ENCODE measurements at regions not wholly inside any gene's neighbourhood (a gene's known extent, or its start where the extent isn't known, plus 50 kb on each side); places are given as distances from the start of the nearest gene placed in this dataset.

DNA sequence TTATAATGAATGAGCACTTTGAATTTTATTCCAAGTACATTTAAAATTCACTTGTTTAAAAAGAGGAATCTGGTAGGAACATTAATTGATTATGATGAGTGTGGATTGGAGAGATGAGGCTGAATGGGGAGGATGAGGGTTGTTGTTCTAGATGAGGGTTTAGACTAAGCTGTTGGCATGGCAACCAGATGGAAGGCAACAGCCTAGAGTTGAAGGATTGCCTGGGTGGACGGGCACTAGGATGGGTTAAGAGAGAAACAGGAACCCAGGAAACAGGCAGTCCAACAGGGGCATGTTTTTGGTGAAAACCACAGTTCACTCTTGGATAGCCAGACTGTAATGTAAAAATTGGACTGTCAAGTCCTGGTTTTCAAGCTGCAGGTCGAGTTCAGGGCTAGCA lies 125.5 kb downstream of the CHRM3 start:
- 60% methylated on average over 2 of the region's 2 CpGs for WGBS
- Histone ChIP-seq H3K9me3 (peaks cover 4% of the 10 kb centered on the region), H3K27me3 (no peaks in the 10 kb centered on the region), H3K4me1 (no peaks in the 10 kb centered on the region), H3K27ac (no peak overlapping the region), H3K4me3 (no peak overlapping the region), H3K36me3 (no peaks in the 10 kb centered on the region)
- TF ChIP-seq POLR2A (IDR thresholded peaks at IDR 0.05) (no peak), POLR2AphosphoS5 (IDR thresholded peaks at IDR 0.05) (no peak), EP300 (IDR thresholded peaks at IDR 0.05) (no peak)
- TF ChIP-seq, protein P1, sequence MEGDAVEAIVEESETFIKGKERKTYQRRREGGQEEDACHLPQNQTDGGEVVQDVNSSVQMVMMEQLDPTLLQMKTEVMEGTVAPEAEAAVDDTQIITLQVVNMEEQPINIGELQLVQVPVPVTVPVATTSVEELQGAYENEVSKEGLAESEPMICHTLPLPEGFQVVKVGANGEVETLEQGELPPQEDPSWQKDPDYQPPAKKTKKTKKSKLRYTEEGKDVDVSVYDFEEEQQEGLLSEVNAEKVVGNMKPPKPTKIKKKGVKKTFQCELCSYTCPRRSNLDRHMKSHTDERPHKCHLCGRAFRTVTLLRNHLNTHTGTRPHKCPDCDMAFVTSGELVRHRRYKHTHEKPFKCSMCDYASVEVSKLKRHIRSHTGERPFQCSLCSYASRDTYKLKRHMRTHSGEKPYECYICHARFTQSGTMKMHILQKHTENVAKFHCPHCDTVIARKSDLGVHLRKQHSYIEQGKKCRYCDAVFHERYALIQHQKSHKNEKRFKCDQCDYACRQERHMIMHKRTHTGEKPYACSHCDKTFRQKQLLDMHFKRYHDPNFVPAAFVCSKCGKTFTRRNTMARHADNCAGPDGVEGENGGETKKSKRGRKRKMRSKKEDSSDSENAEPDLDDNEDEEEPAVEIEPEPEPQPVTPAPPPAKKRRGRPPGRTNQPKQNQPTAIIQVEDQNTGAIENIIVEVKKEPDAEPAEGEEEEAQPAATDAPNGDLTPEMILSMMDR (IDR thresholded peaks at IDR 0.05): no peak
- DNase-seq (ENCODE audit: low spot score in 2 of 2): no peak

DNA sequence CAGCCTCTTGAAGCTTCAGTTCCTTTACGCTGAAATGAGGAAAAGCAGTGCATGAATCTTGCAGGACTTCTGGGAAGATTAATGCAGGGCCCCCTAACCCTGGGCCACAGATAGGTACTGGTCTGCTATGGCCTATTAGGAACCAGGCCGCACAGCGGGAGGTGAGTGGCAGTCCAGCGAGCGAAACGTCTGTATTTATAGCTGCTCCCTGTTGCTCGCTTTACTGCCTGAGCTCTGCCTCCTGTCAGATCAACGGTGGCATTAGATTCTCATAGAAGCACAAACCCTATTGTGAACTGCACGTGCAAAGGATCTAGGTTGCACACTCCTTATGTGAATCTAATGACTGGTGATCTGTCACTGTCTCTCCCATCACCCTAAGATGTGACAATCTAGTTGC lies 130.2 kb downstream of the CHRM3 start:
- TF ChIP-seq POLR2A (IDR thresholded peaks at IDR 0.05) (no peak), POLR2AphosphoS5 (IDR thresholded peaks at IDR 0.05) (no peak)
- no peaks in the 10 kb centered on the region for H3K36me3 ChIP-seq
- 81% methylated on average over 9 of the region's 9 CpGs for WGBS

DNA sequence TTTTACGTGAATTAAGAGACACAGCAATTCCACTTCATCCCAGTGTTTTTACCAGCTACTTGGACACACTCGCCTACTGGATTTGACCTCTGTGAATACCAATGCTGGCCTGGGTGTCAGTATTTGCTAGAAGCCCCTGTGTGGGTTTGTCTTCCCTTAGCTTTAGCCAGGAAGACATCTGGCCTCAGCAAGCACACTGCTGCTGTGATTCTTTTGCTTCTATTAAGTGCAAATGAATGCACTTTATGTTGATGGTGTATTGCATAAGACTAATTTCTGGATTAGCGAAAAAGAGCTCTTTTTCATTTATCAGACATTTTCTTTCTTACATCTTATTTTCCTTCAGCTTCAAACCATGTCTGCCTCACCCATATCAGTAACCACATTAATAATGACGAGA lies 140.0 kb downstream of the CHRM3 start:
- Histone ChIP-seq H3K27me3 (no peaks in the 10 kb centered on the region), H3K36me3 (no peaks in the 10 kb centered on the region), H3K4me1 (no peaks in the 10 kb centered on the region), H3K4me3 (no peak overlapping the region), H3K27ac (no peak overlapping the region), H3K9me3 (no peaks in the 10 kb centered on the region)
- WGBS: 85% methylated on average over 4 of the region's 4 CpGs
- DNase-seq (ENCODE audit: low spot score in 2 of 2): no peak
- TF ChIP-seq POLR2AphosphoS5 (IDR thresholded peaks at IDR 0.05): no peak
- TF ChIP-seq POLR2A (IDR thresholded peaks at IDR 0.05): no peak
- TF ChIP-seq, protein P1 (IDR thresholded peaks at IDR 0.05): no peak
- TF ChIP-seq EP300 (IDR thresholded peaks at IDR 0.05): no peak

More for the DNA sequence above, 130.2 kb downstream of the CHRM3 start:
- Histone ChIP-seq H3K4me1 (no peaks in the 10 kb centered on the region), H3K27me3 (no peaks in the 10 kb centered on the region), H3K27ac (no peak overlapping the region), H3K9me3 (no peaks in the 10 kb centered on the region), H3K4me3 (no peak overlapping the region)
- DNase-seq (ENCODE audit: low spot score in 2 of 2): no peak

- no peak for TF ChIP-seq POLR2AphosphoS5 (IDR thresholded peaks at IDR 0.05)
- no peak for TF ChIP-seq POLR2A (IDR thresholded peaks at IDR 0.05)
- TF ChIP-seq EP300 (IDR thresholded peaks at IDR 0.05): no peak
- TF ChIP-seq, protein P1 (IDR thresholded peaks at IDR 0.05): no peak
- Histone ChIP-seq H3K4me3 (no peak overlapping the region), H3K36me3 (no peaks in the 10 kb centered on the region), H3K27me3 (no peaks in the 10 kb centered on the region), H3K9me3 (no peaks in the 10 kb centered on the region), H3K4me1 (no peaks in the 10 kb centered on the region), H3K27ac (no peak overlapping the region)
- DNase-seq (ENCODE audit: low spot score in 2 of 2): no peak
- WGBS: 83% methylated on average over 3 of the region's 3 CpGs
These were observed 140.8 kb downstream of the CHRM3 start for GRCh38 chr1:239527051-239527693.

DNA sequence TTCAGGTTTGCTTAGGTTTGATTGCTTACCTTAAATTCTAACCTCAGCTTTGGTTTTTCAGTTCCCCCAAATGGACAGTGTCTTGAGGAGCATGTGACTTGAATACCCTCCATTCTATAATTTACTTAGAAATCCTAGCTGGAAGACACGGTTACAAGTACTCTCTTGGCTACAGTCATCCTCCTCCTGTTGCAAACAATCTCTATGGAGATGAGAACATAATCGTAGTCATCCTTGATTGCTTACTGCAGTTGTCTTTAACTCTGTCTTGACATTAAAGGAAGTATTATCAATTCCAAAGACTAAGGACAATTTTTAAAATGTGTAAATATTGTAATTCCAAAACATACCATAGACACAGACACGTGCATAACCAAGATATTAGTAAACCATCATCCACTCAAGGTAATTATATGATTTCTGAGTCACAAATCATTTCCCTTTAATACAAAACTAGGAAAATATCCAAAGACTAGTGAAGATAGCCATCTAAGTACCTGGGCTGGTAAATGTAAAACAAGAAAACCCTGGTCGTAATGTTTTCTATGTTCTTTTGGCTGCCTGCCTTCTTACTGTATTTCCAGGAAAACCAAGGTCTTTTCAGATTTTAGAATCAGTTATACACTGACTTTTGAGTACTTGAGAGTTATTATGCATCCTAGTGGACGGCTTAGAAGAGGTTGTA lies 149.9 kb downstream of the CHRM3 start:
- Histone ChIP-seq H3K27me3 (no peaks in the 10 kb centered on the region), H3K4me3 (no peak overlapping the region), H3K27ac (no peak overlapping the region), H3K4me1 (no peaks in the 10 kb centered on the region), H3K9me3 (no peaks in the 10 kb centered on the region), H3K36me3 (no peaks in the 10 kb centered on the region)
- TF ChIP-seq POLR2AphosphoS5 (IDR thresholded peaks at IDR 0.05): no peak
- TF ChIP-seq, protein P1 (IDR thresholded peaks at IDR 0.05): no peak
- no peak for TF ChIP-seq EP300 (IDR thresholded peaks at IDR 0.05)
- TF ChIP-seq POLR2A (IDR thresholded peaks at IDR 0.05): no peak
- DNase-seq (ENCODE audit: low spot score in 2 of 2): no peak
- WGBS: 54% methylated on average over 5 of the region's 5 CpGs

Data from suprapubic skin (tissue), 4 donors.